Activated B cell treated with CpG ODN at 0.5 μM for 24 hours (primary cell): ENCODE measurements at regions not wholly inside any gene's neighbourhood (a gene's known extent, or its start where the extent isn't known, plus 50 kb on each side); places are given as distances from the start of the nearest gene placed in this dataset.

Source experiments
- ATAC-seq: fragments of 200-7000 bp; cut with Tn5 transposase; one replicate; pipeline ENCODE4 v1.10.0; 2021; ENCODE audit warnings: low read depth, mild to moderate bottlenecking, moderate library complexity
- CTCF ChIA-PET: fragments of 350-600 bp; sonication (Branson Sonifier 250); formaldehyde crosslinking; loops from one replicate; lab custom pipeline; 2021; ENCODE audit warnings: antibody characterized with exemption; lab: Charles Lee
- POLR2A ChIA-PET: fragments of 350-600 bp; sonication (Branson Sonifier 250); formaldehyde crosslinking; loops from one replicate; lab custom pipeline; 2021; ENCODE audit warnings: antibody characterized with exemption; lab: Charles Lee
- DNase-seq: peaks from one replicate; pipeline ENCODE4 v3.0.0; 2022
- H3K27ac Mint-ChIP-seq: one replicate; pipeline ENCODE4 v1.8.0; 2020; ENCODE audit warnings: mixed read lengths
- H3K27me3 Mint-ChIP-seq: one replicate; pipeline ENCODE4 v1.8.0; 2021; ENCODE audit warnings: mixed read lengths
- H3K36me3 Mint-ChIP-seq: one replicate; pipeline ENCODE4 v1.8.0; 2021; ENCODE audit warnings: low read depth, mixed read lengths
- H3K4me1 Mint-ChIP-seq: one replicate; pipeline ENCODE4 v1.8.0; 2021; ENCODE audit warnings: mixed read lengths
- H3K4me3 Mint-ChIP-seq: one replicate; pipeline ENCODE4 v1.8.0; 2020; ENCODE audit warnings: mild to moderate bottlenecking, mixed read lengths
- H3K9me3 Mint-ChIP-seq: one replicate; pipeline ENCODE4 v1.8.0; 2020; ENCODE audit warnings: mixed read lengths
- CTCF ChIP-seq: fragments of 200-600 bp; IDR thresholded peaks from one replicate; pipeline ENCODE4 v1.8.0; 2022; ENCODE audit warnings: antibody characterized with exemption, mild to moderate bottlenecking
- intact Hi-C: fragments of 100-400 bp; cut with micrococcal nuclease; formaldehyde crosslinking; loops from one replicate; pipeline ENCODE4 v1.15.1; 2024

GRCh38 chr12:61652265-61652664, 607.9 kb upstream of the USP15 start:
- no peak for TF ChIP-seq CTCF
- Mint-ChIP-seq H3K27ac (no peak overlapping the region), H3K9me3 (peaks cover 4% of the 10 kb centered on the region), H3K4me3 (no peak overlapping the region), H3K4me1 (no peaks in the 10 kb centered on the region), H3K36me3 (no peaks in the 10 kb centered on the region), H3K27me3 (no peaks in the 10 kb centered on the region)
- ATAC-seq (no peak), DNase-seq (no peak)
- POLR2A ChIA-PET = no interaction called here
- CTCF ChIA-PET = no interaction called here
- intact Hi-C loops = loop anchor here (10.0 kb wide), 1 partner anchor 543 kb away; a partner anchor contains a TSS

- CTCF ChIA-PET = no interaction called here
- no peak for ATAC-seq
- no peak for TF ChIP-seq CTCF
- Mint-ChIP-seq H3K4me3 (no peak overlapping the region), H3K27ac (no peak overlapping the region), H3K4me1 (no peaks in the 10 kb centered on the region), H3K36me3 (no peaks in the 10 kb centered on the region), H3K9me3 (peaks cover 2% of the 10 kb centered on the region), H3K27me3 (no peaks in the 10 kb centered on the region)
- POLR2A ChIA-PET = no interaction called here
- intact Hi-C loops = loop anchor here (10.0 kb wide), 1 partner anchor 540 kb away; a partner anchor contains a TSS
- DNase-seq = no peak
Observed at GRCh38 chr12:61654698-61655097, 605.5 kb upstream of the USP15 start.

- no peak for ATAC-seq
- TF ChIP-seq CTCF = no peak
- no peak overlapping the region for H3K4me3 Mint-ChIP-seq
- ChIA-PET CTCF (no interaction called here), POLR2A (no interaction called here)
- H3K4me1 Mint-ChIP-seq = no peaks in the 10 kb centered on the region
- H3K36me3 Mint-ChIP-seq = no peaks in the 10 kb centered on the region
- H3K27me3 Mint-ChIP-seq = no peaks in the 10 kb centered on the region
- no peak overlapping the region for H3K27ac Mint-ChIP-seq
- intact Hi-C loops = loop anchor here (10.0 kb wide), 1 partner anchor 540 kb away; a partner anchor contains a TSS
- H3K9me3 Mint-ChIP-seq = peaks cover 2% of the 10 kb centered on the region
- no peak for DNase-seq
Observed at GRCh38 chr12:61655241-61655640, 605.0 kb upstream of the USP15 start.

GRCh38 chr12:61667676-61668075, 592.5 kb upstream of the USP15 start:
- intact Hi-C loops = no loop called here
- DNase-seq = no peak
- H3K9me3 Mint-ChIP-seq = peaks cover 11% of the 10 kb centered on the region
- TF ChIP-seq CTCF = no peak
- H3K4me1 Mint-ChIP-seq = no peaks in the 10 kb centered on the region
- ChIA-PET POLR2A (no interaction called here), CTCF (no interaction called here)
- ATAC-seq = no peak
- no peaks in the 10 kb centered on the region for H3K27me3 Mint-ChIP-seq
- H3K36me3 Mint-ChIP-seq = no peaks in the 10 kb centered on the region
- no peak overlapping the region for H3K4me3 Mint-ChIP-seq
- H3K27ac Mint-ChIP-seq = no peak overlapping the region

GRCh38 chr12:61676520-61676919, 583.7 kb upstream of the USP15 start:
- TF ChIP-seq CTCF = no peak
- ATAC-seq = no peak
- intact Hi-C loops = no loop called here

More at GRCh38 chr12:61676520-61676919, 583.7 kb upstream of the USP15 start:
- Mint-ChIP-seq H3K36me3 (no peaks in the 10 kb centered on the region), H3K9me3 (peaks cover 7% of the 10 kb centered on the region), H3K27ac (no peak overlapping the region), H3K4me3 (no peak overlapping the region), H3K4me1 (no peaks in the 10 kb centered on the region), H3K27me3 (no peaks in the 10 kb centered on the region)
- ChIA-PET POLR2A (no interaction called here), CTCF (no interaction called here)
- DNase-seq = no peak
